HL-60 (cell line): ENCODE measurements at regions not wholly inside any gene's neighbourhood (a gene's known extent, or its start where the extent isn't known, plus 50 kb on each side); places are given as distances from the start of the nearest gene placed in this dataset.

ENCODE experiments used
- CTCF ChIP-seq: IDR thresholded peaks from one replicate; pipeline ENCODE4 v1.5.1; 2011; ENCODE audit warnings: low read length, control low read depth, inconsistent platforms; ENCODE audit not compliant: insufficient read depth
- POLR2AphosphoS5 ChIP-seq: IDR thresholded peaks from 2 replicates; pipeline ENCODE4 v1.6.1; 2012; ENCODE audit warnings: low read depth

GRCh38 chr2:185375731-185376130 is 362.9 kb upstream of the FSIP2 start:
- TF ChIP-seq CTCF: no peak
- no peak for TF ChIP-seq POLR2AphosphoS5
